ENCODE measurements at regions not wholly inside any gene's neighbourhood (a gene's known extent, or its start where the extent isn't known, plus 50 kb on each side); places are given as distances from the start of the nearest gene placed in this dataset.

GRCh38 chr9:4365055-4365454, 65.2 kb upstream of the GLIS3 start:
- Histone ChIP-seq H3K27me3 (no peaks in the 10 kb centered on the region), H3K4me3 (no peak overlapping the region), H3K36me3 (no peaks in the 10 kb centered on the region), H3K27ac (no peak overlapping the region), H3K4me1 (no peaks in the 10 kb centered on the region), H3K9me3 (replicated peaks) (no peaks in the 10 kb centered on the region)
- no peak for DNase-seq

GRCh38 chr9:4362281-4362680, 62.4 kb upstream of the GLIS3 start:
- Histone ChIP-seq H3K4me1 (no peaks in the 10 kb centered on the region), H3K27me3 (no peaks in the 10 kb centered on the region), H3K9me3 (replicated peaks) (no peaks in the 10 kb centered on the region), H3K4me3 (no peak overlapping the region), H3K36me3 (no peaks in the 10 kb centered on the region), H3K27ac (no peak overlapping the region)
- no peak for DNase-seq

DNA sequence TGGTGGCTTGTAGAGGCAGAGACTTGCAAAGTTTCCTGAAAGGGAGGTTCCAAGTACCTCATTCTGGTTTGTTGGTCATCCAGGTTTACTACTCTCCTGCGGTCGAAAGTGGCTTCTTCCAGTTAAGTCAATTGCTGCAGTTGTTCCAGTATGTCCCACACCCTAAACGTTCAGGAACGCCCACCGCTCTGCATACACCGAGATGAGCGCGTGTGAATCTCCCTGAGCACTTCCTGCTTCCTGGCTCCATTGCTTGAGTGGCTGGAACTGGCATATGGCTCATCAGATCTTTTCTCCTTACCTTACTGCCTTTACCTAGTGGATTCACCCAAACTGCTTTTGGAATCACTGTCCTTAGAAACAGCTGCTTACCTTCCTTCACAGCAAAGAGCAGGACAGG, 59.1 kb upstream of the GLIS3 start:
- Histone ChIP-seq H3K27ac (no peak overlapping the region), H3K9me3 (replicated peaks) (no peaks in the 10 kb centered on the region), H3K4me3 (no peak overlapping the region), H3K36me3 (no peaks in the 10 kb centered on the region), H3K4me1 (no peaks in the 10 kb centered on the region), H3K27me3 (no peaks in the 10 kb centered on the region)
- DNase-seq: no peak

GRCh38 chr9:4357929-4358328, 58.1 kb upstream of the GLIS3 start:
- Histone ChIP-seq H3K4me1 (no peaks in the 10 kb centered on the region), H3K27ac (no peak overlapping the region), H3K9me3 (replicated peaks) (no peaks in the 10 kb centered on the region), H3K4me3 (no peak overlapping the region), H3K27me3 (no peaks in the 10 kb centered on the region), H3K36me3 (no peaks in the 10 kb centered on the region)
- DNase-seq: no peak

DNA sequence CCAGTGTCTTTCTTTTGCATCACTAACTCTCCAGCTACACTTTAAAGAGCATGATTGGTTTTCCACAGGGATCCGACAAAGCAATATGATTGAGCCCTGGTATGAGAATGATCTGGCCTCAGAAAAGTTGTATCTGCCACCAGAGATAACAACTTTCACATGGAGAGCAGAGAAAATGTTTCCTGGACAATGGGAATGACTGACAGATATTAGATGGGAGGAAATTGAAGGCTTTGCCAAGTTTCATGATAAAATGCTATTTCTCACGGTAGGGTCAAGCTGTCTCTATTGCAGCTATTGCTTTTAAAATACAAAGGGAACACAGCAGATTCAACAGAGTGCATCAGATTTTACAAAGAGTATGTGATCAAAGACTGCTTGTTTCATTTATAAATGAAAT, 56.4 kb upstream of the GLIS3 start:
- no peaks in the 10 kb centered on the region for H3K36me3 ChIP-seq
- no peaks in the 10 kb centered on the region for H3K27me3 ChIP-seq
- no peak overlapping the region for H3K27ac ChIP-seq
- H3K4me3 ChIP-seq: no peak overlapping the region
- H3K4me1 ChIP-seq: no peaks in the 10 kb centered on the region
- DNase-seq: no peak
- H3K9me3 ChIP-seq (replicated peaks): no peaks in the 10 kb centered on the region

DNA sequence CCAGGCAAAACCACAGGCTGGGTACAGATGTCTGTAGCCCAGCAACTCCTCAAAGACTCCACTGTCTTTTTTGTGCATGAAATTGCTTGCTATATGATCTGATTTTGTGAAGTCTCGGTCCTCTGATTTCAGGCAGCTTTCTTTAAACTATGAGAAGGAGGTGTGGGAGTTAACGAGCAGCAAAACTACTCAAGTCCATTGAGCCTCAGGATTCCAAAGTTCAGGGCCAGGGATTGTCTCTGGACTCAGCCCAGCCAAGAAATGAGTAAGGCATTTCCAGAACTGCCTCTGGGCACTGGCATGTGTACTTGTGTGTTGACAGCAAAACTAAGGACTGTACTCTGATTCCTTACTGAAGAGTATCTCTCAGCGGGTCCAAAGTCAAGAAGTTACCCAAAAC, 53.4 kb upstream of the GLIS3 start:
- H3K4me3 ChIP-seq: no peak overlapping the region
- H3K36me3 ChIP-seq: no peaks in the 10 kb centered on the region
- no peaks in the 10 kb centered on the region for H3K4me1 ChIP-seq
- DNase-seq: no peak
- H3K27ac ChIP-seq: no peak overlapping the region
- H3K9me3 ChIP-seq (replicated peaks): no peaks in the 10 kb centered on the region
- H3K27me3 ChIP-seq: no peaks in the 10 kb centered on the region

- no peaks in the 10 kb centered on the region for H3K4me1 ChIP-seq
- DNase-seq: peak; percentile 32 to 54
- H3K27ac ChIP-seq: no peak overlapping the region
- H3K36me3 ChIP-seq: no peaks in the 10 kb centered on the region
- no peak overlapping the region for H3K4me3 ChIP-seq
- no peaks in the 10 kb centered on the region for H3K9me3 ChIP-seq (replicated peaks)
- no peaks in the 10 kb centered on the region for H3K27me3 ChIP-seq
Measured at GRCh38 chr9:4349816-4350418, 50.0 kb upstream of the GLIS3 start.

Data from SJCRH30 (cell line).